Ovary (tissue), 3 donors: ENCODE measurements at regions not wholly inside any gene's neighbourhood (a gene's known extent, or its start where the extent isn't known, plus 50 kb on each side); places are given as distances from the start of the nearest gene placed in this dataset.

ENCODE experiments used
- EP300 ChIP-seq: sonication (generic); formaldehyde crosslinking; IDR thresholded peaks from one replicate; pipeline ENCODE4 v1.6.1; 2017; ENCODE audit warnings: antibody characterized with exemption
- POLR2A ChIP-seq: fragments of 450-650 bp; IDR thresholded peaks from one replicate; pipeline ENCODE4 v1.6.1; 2017; ENCODE audit warnings: antibody characterized with exemption, mild to moderate bottlenecking, moderate library complexity
- TF ChIP-seq, protein P1 (sequence below), 3 donors: fragments of 450-650 bp in 2 of 3; fragments of 200-600 bp in 1 of 3; IDR thresholded peaks; one replicate each; pipeline versions ENCODE4 v1.5.1 to v1.8.0; 2016 to 2022; ENCODE audit warnings: antibody characterized with exemption in 3 of 3, mild to moderate bottlenecking in 1 of 3
- donor health status: DM: no; HTN: no; CAD: no.

GRCh38 chr11:123282597-123282996 is 87.5 kb upstream of the CLMP start:
- TF ChIP-seq, protein P1, sequence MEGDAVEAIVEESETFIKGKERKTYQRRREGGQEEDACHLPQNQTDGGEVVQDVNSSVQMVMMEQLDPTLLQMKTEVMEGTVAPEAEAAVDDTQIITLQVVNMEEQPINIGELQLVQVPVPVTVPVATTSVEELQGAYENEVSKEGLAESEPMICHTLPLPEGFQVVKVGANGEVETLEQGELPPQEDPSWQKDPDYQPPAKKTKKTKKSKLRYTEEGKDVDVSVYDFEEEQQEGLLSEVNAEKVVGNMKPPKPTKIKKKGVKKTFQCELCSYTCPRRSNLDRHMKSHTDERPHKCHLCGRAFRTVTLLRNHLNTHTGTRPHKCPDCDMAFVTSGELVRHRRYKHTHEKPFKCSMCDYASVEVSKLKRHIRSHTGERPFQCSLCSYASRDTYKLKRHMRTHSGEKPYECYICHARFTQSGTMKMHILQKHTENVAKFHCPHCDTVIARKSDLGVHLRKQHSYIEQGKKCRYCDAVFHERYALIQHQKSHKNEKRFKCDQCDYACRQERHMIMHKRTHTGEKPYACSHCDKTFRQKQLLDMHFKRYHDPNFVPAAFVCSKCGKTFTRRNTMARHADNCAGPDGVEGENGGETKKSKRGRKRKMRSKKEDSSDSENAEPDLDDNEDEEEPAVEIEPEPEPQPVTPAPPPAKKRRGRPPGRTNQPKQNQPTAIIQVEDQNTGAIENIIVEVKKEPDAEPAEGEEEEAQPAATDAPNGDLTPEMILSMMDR (IDR thresholded peaks at IDR 0.05): no peak
- no peak for TF ChIP-seq POLR2A
- no peak for TF ChIP-seq EP300
